Liver (tissue), 8 donors: ENCODE measurements at regions not wholly inside any gene's neighbourhood (a gene's known extent, or its start where the extent isn't known, plus 50 kb on each side); places are given as distances from the start of the nearest gene placed in this dataset.

Experiments
- DNase-seq: peaks from one replicate; pipeline ENCODE4 v3.0.0-alpha.2; 2017; ENCODE audit warnings: low spot score
- H3K27ac ChIP-seq, 2 donors: one replicate each; pipeline ENCODE4 v1.7.0; 2013; ENCODE audit warnings: inconsistent platforms in 2 of 2, low read length in 2 of 2, control low read depth in 1 of 2, low read depth in 1 of 2, mild to moderate bottlenecking in 1 of 2
- H3K27me3 ChIP-seq, 4 donors: one replicate each; pipeline versions ENCODE4 v1.6.1 to v1.7.0; 2013; ENCODE audit warnings: low read length in 3 of 4, inconsistent platforms in 1 of 4, mild to moderate bottlenecking in 1 of 4, moderate library complexity in 1 of 4; ENCODE audit not compliant: control insufficient read depth in 4 of 4, insufficient read depth in 4 of 4
- H3K36me3 ChIP-seq, 4 donors: one replicate each; pipeline versions ENCODE4 v1.6.1 to v1.7.0; 2013; ENCODE audit warnings: low read length in 3 of 4, mild to moderate bottlenecking in 3 of 4, low read depth in 1 of 4, moderate library complexity in 1 of 4; ENCODE audit not compliant: control insufficient read depth in 4 of 4, insufficient read depth in 3 of 4
- H3K4me1 ChIP-seq, 4 donors: one replicate each; pipeline versions ENCODE4 v1.6.1 to v1.7.0; 2013; ENCODE audit warnings: low read length in 3 of 4, mild to moderate bottlenecking in 3 of 4, moderate library complexity in 1 of 4; ENCODE audit not compliant: control insufficient read depth in 4 of 4, insufficient read depth in 4 of 4
- H3K4me3 ChIP-seq, 3 donors: one replicate each; pipeline versions ENCODE4 v1.6.1 to v1.7.0; 2013; ENCODE audit warnings: low read length in 3 of 3, control low read depth in 1 of 3, low read depth in 1 of 3, mild to moderate bottlenecking in 1 of 3
- H3K9ac ChIP-seq, 2 donors: one replicate each; pipeline ENCODE4 v1.7.0; 2013; ENCODE audit warnings: low read length in 2 of 2, mild to moderate bottlenecking in 2 of 2, moderate library complexity in 2 of 2, control low read depth in 1 of 2, low read depth in 1 of 2
- H3K9me3 ChIP-seq, 4 donors: one replicate each; pipeline versions ENCODE4 v1.6.1 to v1.7.0; 2013; ENCODE audit warnings: low read length in 3 of 4; ENCODE audit not compliant: control insufficient read depth in 4 of 4
- CTCF ChIP-seq: fragments of 150-350 bp; IDR thresholded peaks from 2 replicates; pipeline ENCODE4 v1.5.1; 2017; ENCODE audit warnings: improper control_type of control experiment, low read depth, low read length; ENCODE audit not compliant: missing input control
- EGR1 ChIP-seq, 2 donors: IDR thresholded peaks; 2 replicates each; pipeline ENCODE4 v1.6.1; 2016 to 2018; ENCODE audit warnings: antibody characterized with exemption in 2 of 2, low read depth in 2 of 2
- FOXA1 ChIP-seq: IDR thresholded peaks from 2 replicates; pipeline ENCODE4 v1.6.1; 2016; ENCODE audit warnings: antibody characterized with exemption
- FOXA2 ChIP-seq: IDR thresholded peaks from 2 replicates; pipeline ENCODE4 v1.6.1; 2016; ENCODE audit warnings: antibody characterized with exemption
- GABPA ChIP-seq, 2 donors: IDR thresholded peaks in 1 of 2; conservative IDR thresholded peaks in 1 of 2; 2 replicates each; pipeline ENCODE4 v1.6.1; 2016; ENCODE audit warnings: antibody characterized with exemption in 2 of 2, mild to moderate bottlenecking in 1 of 2, moderate library complexity in 1 of 2
- HNF4A ChIP-seq, 2 donors: conservative IDR thresholded peaks; 2 replicates each; pipeline ENCODE4 v1.6.1; 2016; ENCODE audit warnings: antibody characterized with exemption in 2 of 2, mild to moderate bottlenecking in 2 of 2
- HNF4G ChIP-seq: IDR thresholded peaks from 2 replicates; pipeline ENCODE4 v1.6.1; 2016; ENCODE audit warnings: antibody characterized with exemption
- JUND ChIP-seq, 2 donors: IDR thresholded peaks; 2 replicates each; pipeline ENCODE4 v1.6.1; 2016; ENCODE audit warnings: antibody characterized with exemption in 2 of 2
- MAX ChIP-seq: IDR thresholded peaks from 2 replicates; pipeline ENCODE4 v1.6.1; 2016; ENCODE audit warnings: antibody characterized with exemption
- NR2F2 ChIP-seq: IDR thresholded peaks from 2 replicates; pipeline ENCODE4 v1.6.1; 2016; ENCODE audit warnings: antibody characterized with exemption
- RAD21 ChIP-seq, 2 donors: IDR thresholded peaks; 2 replicates each; pipeline ENCODE4 v1.6.1; 2016; ENCODE audit warnings: antibody characterized with exemption in 2 of 2, mild to moderate bottlenecking in 2 of 2
- REST ChIP-seq: IDR thresholded peaks from 2 replicates; pipeline ENCODE4 v1.6.1; 2016; ENCODE audit warnings: antibody characterized with exemption, mild to moderate bottlenecking
- RXRA ChIP-seq, 2 donors: IDR thresholded peaks; 2 replicates each; pipeline ENCODE4 v1.6.1; 2017 to 2018; ENCODE audit warnings: antibody characterized with exemption in 2 of 2, mild to moderate bottlenecking in 1 of 2
- SP1 ChIP-seq: IDR thresholded peaks from 2 replicates; pipeline ENCODE4 v1.6.1; 2018; ENCODE audit warnings: antibody characterized with exemption, mild to moderate bottlenecking
- TAF1 ChIP-seq: conservative IDR thresholded peaks from 2 replicates; pipeline ENCODE4 v1.6.1; 2016; ENCODE audit warnings: antibody characterized with exemption, mild to moderate bottlenecking
- YY1 ChIP-seq: IDR thresholded peaks from 2 replicates; pipeline ENCODE4 v1.6.1; 2016; ENCODE audit warnings: antibody characterized with exemption, mild to moderate bottlenecking
- ZBTB33 ChIP-seq: IDR thresholded peaks from 2 replicates; pipeline ENCODE4 v1.6.1; 2016; ENCODE audit warnings: antibody characterized with exemption
- WGBS: extraction: QIAGEN DNeasy Blood & Tissue Kit; methylation state at CpG from one replicate; pipeline ENCODE4 v1.1.7; 2013; 5-methylcytosine and 5-hydroxymethylcytosine counted together
- TF ChIP-seq, protein P1 (sequence below): IDR thresholded peaks from 2 replicates; pipeline ENCODE4 v1.6.1; 2016; ENCODE audit warnings: antibody characterized with exemption
- donor health status: healthy.
- donor health status: healthy.
- donor health status: healthy.
- donor health status: healthy.
- donor health status: healthy.

GRCh38 chr11:127248476-127248875, 247.9 kb upstream of the KIRREL3 start:
- H3K4me3 ChIP-seq = no peak overlapping the region
- no peaks in the 10 kb centered on the region for H3K36me3 ChIP-seq
- 67% methylated on average over 3 of the region's 3 CpGs for WGBS
- H3K27ac ChIP-seq = no peak overlapping the region
- H3K9ac ChIP-seq = no peak overlapping the region
- H3K4me1 ChIP-seq = no peaks in the 10 kb centered on the region
- DNase-seq = no peak
- TF ChIP-seq HNF4A (conservative IDR thresholded peaks at IDR 0.05) = no peak
- TF ChIP-seq NR2F2 = no peak
- TF ChIP-seq ZBTB33 = no peak
- no peak for TF ChIP-seq TAF1
- TF ChIP-seq MAX = no peak
- no peak for TF ChIP-seq GABPA (IDR thresholded peaks at IDR 0.05 in 1 of 2, conservative IDR thresholded peaks at IDR 0.05 in 1 of 2)
- no peak for TF ChIP-seq RAD21 (IDR thresholded peaks at IDR 0.05)
- TF ChIP-seq RXRA (IDR thresholded peaks at IDR 0.05) = no peak
- no peak for TF ChIP-seq SP1
- H3K9me3 ChIP-seq = no peaks in the 10 kb centered on the region
- no peaks in the 10 kb centered on the region for H3K27me3 ChIP-seq

GRCh38 chr11:127247261-127247851, 246.8 kb upstream of the KIRREL3 start:
- no peaks in the 10 kb centered on the region for H3K27me3 ChIP-seq

More at GRCh38 chr11:127247261-127247851, 246.8 kb upstream of the KIRREL3 start:
- TF ChIP-seq SP1 (no peak), FOXA2 (no peak), YY1 (no peak), RXRA (IDR thresholded peaks at IDR 0.05) (no peak), TAF1 (no peak), REST (no peak), HNF4A (conservative IDR thresholded peaks at IDR 0.05) (no peak), MAX (no peak), HNF4G (no peak), JUND (IDR thresholded peaks at IDR 0.05) (no peak), GABPA (IDR thresholded peaks at IDR 0.05 in 1 of 2, conservative IDR thresholded peaks at IDR 0.05 in 1 of 2) (no peak), ZBTB33 (no peak), EGR1 (IDR thresholded peaks at IDR 0.05; ENCODE audit: low read depth in 2 of 2) (no peak), RAD21 (IDR thresholded peaks at IDR 0.05) (no peak), CTCF (no peak), NR2F2 (no peak), FOXA1 (no peak)
- TF ChIP-seq, protein P1, sequence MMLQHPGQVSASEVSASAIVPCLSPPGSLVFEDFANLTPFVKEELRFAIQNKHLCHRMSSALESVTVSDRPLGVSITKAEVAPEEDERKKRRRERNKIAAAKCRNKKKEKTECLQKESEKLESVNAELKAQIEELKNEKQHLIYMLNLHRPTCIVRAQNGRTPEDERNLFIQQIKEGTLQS = no peak
- Histone ChIP-seq H3K27ac (no peak overlapping the region), H3K4me1 (no peaks in the 10 kb centered on the region), H3K9ac (no peak overlapping the region), H3K9me3 (no peaks in the 10 kb centered on the region), H3K36me3 (no peaks in the 10 kb centered on the region), H3K4me3 (no peak overlapping the region)
- 64% methylated on average over 7 of the region's 7 CpGs for WGBS
- no peak for DNase-seq
